ENCODE measurements at regions not wholly inside any gene's neighbourhood (a gene's known extent, or its start where the extent isn't known, plus 50 kb on each side); places are given as distances from the start of the nearest gene placed in this dataset.

DNA sequence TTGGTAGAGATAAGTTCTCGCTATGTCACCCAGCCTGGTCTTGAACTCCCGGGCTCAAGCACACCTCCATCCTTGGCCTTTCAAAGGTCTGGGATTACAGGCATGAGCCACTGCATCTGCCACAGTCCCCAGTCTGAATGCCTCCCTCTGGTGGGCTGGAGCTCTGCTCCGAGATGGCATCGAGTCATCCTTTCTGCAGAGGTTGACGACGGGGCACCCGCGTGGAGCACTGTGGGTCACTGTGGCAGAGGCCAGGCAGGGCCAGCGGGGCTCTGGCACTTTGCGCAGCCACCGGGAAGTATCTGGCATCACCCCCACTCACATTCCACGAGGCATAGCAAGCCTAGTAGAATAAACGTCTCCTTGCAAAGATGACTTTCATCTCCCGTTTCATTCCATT lies 163.3 kb upstream of the DIO3 start:
- DNase-seq (ENCODE audit: low read depth in 2 of 2) = no peak

DNA sequence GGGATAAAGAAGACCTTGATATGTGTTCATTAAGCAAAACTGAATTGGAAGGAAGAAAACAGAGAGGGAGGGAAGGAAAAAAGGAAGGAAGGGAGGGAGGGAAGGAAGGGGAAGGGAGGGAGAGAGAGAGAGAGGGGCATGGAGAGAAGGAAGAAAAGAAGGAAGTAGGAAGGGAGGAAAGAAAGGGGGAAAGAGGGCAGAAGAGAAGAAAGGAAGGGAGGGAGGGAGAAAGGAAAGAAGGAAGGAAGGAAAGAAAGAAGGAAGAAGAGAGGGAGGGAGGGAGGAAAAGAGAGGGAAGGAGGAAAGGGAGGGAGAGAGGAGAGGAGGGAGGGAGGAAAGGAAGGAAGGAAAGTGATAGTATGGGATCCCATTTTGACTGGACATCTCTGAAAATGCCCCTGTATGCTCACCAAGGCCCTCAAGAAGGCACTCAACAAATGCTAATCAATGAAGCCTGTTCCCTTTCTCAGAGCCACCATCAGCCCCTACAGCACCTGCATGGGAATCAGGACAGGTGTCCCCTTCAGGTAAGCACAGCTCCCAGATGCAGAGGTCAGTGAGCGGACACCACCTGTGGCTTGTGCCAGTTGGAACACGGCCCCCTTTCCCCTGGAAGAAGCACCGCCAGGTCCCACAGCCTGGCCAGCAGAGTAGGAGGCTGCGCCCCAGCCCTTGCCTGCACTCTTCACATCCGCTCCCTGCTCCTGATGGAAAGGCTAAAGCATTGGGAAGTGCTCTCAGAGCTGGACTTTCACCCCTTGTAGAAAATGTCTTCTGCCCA lies 161.4 kb upstream of the DIO3 start:
- DNase-seq (ENCODE audit: low read depth in 2 of 2) = no peak

DNA sequence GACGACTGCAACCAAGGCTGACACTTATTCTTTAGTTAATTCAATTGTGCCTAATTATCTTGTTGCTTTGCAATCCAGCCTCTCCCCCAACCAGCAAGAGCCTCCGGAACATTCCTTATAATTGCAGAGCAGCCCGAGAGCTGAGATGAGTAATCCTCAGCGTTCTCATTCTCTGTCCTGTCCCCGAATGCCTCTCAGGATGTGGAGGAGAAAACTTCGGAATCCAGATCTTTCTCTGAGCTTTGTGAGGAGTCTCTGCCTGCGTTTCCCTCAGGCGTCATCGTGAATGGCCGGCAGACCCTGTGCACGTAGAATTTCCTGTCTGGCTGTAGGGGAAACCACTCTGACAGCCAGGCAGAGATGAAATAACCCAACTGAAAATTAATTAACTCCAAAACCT lies 160.5 kb upstream of the DIO3 start:
- no peak for DNase-seq (ENCODE audit: low read depth in 2 of 2)

DNA sequence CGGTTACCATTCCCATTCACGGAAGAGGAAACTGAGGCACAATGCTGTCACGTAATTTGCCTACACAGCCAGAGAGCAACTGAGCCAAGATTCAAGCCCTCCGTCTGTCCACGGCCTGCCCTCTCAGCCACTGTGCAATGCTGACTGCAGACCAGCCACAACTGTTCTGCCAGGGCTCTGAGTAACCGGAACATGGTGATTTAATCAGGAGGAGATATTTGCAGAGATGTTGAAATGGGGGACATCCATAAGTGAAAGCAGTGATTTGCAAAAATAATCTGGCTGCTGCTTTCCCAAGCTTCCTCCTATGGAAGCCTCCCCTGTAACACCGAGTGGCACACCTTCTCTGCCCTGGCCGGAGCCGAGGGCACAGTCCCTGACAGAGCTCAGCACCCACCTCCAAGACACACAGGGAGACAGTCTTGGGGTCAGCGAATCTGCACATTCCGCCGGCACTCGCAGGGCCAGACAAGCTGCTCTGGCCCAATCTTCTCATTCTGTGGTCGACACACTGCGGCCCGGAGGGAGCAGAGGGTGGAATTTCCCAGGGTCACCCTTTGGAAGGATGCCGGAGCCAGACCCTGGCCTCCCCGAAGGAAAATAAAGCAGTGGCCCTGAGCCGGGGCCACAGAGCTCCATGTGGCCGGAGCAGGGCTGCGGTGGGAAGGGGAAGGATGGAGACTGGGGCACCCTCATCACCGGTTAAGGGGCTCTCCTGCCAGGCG lies 158.2 kb upstream of the DIO3 start:
- no peak for DNase-seq (ENCODE audit: low read depth in 2 of 2)

DNA sequence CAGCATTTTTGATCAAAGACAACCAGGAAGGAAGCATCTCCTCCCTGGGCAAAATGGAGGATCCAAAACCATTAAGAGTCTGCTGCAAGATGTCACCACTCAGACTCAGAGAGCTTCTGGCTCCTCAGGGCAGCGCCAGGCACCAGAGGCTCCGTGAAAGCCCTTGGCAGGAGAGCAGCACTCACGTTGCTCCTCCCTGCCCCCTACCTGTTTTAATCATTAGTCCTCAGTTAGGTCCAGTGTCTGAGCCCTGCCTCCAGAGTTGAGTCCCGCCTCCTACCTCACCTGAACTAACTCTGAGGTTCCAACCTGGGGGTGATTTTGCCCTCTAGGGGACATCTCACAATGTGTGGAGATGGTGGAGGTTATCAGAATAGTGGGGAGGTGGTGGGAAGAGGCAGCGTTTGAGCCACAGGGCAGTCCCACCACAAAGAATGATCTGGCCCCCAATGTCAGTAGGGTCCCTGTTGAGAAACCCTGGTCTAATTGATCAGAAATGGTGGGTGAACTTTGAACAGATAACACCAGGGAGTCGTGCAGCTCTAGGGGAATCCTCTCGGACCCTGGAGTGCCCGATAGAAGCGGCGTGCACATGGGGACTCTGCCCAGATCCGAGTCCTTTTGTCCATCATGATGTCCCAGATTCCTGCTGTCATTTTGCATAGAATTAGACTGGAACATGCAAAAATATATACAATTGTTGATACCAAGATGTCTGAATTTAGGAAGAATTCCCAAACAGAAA lies 156.7 kb upstream of the DIO3 start:
- no peak for DNase-seq (ENCODE audit: low read depth in 2 of 2)

DNA sequence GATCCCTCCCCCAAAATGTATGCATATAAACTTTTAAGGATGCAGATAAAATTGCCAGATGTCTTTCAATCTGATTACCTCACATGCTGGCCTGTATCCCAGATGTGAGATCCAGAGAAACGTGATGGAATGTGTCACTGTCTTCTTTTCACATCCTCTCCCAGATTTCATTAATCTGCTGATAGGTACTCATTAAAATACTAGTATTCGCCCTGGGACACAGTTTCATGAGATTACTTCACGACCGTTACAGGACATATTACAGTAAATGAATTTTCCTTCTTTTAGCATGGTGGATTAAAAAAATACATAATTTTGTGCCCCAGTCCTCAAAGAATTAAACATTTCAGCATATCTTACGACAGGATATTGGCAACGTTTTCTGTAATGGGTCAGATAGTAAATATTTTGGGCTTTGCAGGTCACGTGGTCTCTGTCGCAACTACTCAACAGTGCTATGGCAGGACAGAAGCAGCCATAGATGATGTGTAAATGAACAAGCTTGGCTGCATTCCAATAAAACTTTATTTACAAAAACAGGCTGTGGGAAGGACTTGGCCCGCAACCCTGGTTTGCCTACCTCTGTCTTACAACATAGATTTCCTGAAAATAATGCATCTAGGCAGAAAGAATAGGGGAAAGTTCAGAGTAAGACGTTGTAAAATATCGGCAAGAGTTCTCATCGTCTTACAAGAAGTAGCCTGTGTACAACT lies 156.0 kb upstream of the DIO3 start:
- DNase-seq (ENCODE audit: low read depth in 2 of 2) = no peak

DNA sequence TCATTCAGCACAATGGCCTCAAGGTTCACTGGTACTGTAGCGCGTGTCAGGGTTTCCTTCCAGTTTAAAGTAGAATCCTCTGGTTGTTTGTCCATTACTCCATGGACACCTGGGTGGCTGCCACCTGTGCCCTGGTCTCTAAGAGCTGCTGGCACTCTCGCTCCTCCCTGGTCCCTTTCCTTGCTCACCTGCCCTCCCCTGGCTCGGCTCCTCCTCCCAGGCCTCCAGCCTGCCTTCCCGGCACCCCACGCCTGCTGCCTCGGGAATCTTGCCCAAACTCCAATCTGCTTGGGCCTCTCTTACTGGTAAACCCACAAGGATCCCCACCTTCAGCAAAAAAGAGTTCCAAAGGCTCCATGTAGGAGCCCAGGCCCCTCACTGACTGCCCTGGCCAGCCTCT lies 154.4 kb upstream of the DIO3 start:
- DNase-seq (ENCODE audit: low read depth in 2 of 2) = no peak

DNA sequence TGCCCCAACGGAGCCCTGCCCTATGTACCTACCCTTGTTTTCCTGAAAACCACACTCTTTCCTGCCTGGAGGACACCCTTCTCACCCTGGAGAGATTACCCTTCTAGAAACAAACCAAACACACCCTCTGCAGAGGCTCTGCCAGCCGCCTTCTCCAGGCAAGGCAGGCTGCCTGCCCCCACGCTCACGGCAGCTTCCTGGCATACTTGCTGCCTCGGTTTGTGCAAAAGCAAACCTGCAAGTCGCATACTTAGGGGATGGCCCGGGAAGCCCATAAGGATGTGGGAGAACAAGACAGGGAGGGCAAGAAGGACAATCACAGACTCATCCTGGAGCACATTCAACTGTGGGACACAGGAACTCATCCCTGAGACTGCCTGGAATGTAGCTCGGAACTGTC lies 154.0 kb upstream of the DIO3 start:
- DNase-seq (ENCODE audit: low read depth in 2 of 2) = no peak

DNA sequence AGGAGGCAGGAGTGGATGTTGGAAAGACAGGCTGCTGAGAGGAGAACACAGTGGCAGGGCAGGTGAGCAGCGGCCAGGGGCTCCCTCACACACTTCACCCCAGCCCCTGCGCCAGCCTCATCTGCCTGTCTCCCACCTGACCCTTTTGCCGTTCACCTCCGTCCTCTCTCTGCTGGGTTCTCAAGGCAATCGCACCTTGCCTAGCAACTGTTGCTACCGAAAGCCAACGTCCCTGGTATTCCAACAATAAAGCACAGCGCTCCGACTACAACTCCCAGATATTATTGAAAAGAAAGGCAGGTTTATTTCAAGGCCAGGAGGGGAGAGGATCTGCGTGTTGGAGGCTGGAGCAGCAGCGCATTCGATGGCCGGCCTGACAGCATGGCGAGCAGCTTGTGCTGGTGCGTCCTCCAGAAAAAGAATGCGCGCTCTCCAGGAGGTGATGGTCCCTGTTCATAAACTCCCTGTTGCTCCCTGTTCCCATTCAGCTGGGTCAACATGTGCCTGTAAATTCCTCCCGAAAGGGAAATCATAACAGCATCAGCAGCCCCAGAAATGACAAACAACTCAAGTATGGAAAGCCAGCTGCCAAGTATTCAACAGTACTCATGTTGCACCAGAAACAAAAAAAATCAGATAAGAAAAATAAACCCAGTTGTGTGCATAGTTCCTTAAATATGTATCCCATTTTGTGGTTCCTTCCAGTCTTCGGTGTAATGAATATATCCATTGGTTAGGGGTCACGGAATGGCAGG lies 153.0 kb upstream of the DIO3 start:
- no peak for DNase-seq (ENCODE audit: low read depth in 2 of 2)

DNA sequence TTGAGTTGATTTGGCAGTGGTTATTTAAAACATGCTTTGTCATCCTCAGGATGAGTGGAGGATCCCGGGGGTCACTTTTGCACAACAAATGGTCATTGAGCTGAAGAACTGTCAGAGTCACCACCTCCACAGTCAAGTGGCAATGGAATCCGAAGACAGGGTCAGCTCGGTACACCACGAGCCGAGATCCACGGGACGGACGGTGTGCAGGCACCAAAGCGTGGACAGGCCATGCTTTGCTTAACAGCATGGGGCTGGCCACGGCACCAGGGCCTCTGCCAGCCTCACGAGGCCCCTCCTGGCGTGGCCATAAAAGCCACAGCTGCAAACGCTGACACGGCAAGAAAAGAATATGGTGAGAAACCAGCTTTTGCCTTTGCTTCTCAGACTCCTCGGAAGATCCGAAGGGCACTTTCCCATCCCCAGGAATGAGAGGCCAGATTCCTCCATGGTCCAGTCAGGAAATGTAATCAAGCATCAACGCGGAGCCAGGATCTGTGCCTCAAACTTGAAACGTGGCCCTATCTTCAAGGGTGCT lies 152.2 kb upstream of the DIO3 start:
- no peak for DNase-seq (ENCODE audit: low read depth in 2 of 2)

DNA sequence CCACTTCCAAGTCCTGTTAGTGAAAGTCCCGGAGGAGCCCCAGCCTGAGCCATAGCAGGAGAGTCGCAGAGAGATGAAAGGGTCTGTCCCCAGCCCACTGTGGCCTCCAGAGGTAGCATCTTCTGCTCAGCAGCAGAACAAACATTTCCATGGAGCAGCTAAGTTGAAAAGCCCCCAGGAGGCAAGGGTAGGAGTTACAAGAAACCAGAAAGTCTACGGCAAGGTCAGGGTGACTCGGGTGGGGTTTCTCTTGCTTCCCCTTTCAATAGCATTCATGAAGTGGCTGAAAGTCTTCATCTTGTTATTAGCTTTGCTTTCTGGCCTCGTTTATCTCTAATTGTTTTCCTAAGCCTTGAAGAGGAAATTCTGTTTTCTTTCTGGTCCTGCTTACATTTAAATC lies 151.2 kb upstream of the DIO3 start:
- no peak for DNase-seq (ENCODE audit: low read depth in 2 of 2)

DNA sequence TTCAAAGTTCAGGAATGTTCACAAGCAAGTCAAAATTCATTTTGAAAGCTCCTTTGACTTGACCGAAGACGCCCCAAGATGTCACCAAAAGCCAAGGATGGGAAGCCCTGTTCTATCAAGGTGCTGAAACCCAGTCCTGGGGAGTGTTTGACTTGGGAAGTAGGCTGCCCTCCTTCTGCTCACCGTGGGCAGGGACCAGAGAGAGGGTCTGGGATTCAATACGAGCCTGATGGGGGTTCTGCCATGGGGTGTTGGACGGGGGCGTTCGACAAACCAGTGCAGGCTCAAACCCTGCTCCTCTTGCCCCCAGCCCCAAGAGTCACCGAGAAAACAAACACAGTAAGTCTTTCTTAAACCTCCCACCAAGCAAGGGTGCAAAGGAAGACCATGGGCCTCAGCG lies 150.1 kb upstream of the DIO3 start:
- no peak for DNase-seq (ENCODE audit: low read depth in 2 of 2)

DNA sequence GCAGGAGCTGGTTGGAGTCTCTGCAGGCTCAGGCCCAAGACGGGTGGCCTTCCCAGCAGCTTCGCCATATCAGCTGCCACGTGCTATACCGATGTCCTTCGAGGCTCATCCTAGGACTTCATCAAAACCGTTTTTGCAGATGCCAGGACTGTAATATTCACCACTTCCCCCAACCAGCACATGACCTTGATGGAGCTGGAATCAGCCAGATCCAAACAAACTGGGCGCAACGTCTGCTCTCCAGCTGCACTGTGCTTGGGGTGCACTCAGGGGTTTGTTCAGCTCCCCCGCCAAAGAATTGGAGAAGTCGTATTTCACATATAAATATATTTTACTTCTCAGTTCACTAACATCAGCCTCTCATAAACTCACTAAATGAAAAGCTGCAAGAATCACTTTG lies 149.5 kb upstream of the DIO3 start:
- DNase-seq (ENCODE audit: low read depth in 2 of 2) = no peak

DNA sequence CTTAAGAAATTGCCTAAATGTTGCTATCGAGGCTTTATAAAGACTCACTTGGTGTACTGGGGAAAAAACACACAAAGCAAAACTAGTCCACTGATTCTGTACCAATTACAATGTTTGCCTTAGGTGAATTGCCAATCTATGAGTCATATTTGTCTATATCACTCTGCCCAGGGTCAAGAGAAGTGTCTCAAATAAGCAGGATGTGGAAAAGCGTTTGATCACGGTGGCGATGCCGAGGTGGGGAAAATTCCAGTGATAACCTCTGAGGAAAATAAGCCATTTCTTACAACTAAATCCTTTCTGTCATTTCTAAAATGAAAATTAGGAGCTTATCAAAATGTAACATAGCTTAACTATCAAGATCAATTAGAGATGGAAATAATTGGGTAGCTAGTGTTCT lies 148.6 kb upstream of the DIO3 start:
- no peak for DNase-seq (ENCODE audit: low read depth in 2 of 2)

DNA sequence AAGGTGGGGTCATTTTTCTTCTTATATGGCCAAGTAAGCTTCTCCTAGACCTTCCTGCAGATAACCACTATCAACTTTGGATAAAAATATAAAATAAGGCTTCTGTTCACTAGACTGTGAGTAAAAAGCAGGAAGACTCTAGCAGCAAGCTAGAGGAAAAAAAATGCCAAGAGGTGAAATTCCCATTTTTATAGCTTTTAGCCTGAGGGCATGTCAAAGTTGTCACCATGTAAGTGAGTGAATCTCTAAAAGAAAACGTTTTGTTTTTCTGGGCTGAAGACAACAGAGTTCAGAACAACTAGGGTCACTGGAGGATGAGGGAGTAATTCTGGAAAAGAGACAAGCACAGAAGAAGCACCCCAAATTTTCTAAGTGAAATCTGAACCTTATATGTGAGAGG lies 143.9 kb upstream of the DIO3 start:
- DNase-seq (ENCODE audit: low read depth in 2 of 2) = no peak

DNA sequence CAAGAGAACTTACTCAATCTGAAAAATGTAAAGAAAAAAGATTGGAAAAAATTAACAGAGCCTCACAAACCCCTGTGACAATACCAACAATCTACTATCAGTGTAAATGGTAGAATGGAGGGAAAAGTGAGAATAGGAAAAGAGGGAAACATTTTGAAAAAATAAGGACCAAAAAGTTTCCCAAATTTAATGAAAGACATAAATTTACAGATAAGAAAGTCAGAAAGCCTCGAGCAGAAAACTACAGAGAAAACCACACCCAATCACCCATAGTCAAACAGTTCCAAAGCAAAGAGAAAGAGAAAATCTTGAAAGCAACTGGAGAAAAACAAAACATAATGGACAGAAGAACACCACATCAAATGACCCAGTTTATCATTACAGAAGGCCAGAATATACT lies 142.7 kb upstream of the DIO3 start:
- DNase-seq (ENCODE audit: low read depth in 2 of 2) = no peak

DNA sequence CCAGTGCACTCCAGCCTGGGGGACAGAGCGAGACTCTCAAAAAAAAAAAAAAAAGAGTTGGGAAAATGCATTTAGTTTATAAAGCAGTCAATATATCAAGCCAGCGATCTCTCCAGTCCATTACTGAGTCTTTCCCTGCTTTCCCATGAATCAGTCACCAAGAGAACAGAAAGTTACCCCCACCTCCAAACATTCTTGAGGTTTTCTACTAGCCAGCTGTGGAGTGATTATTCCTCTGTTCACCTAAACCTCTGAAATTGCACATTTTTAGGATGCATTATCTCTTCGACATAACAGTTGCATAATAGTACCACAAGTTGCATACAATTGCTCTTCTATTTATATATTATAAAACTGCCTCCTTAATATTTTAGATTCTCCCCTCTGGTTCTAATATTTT lies 134.8 kb upstream of the DIO3 start:
- no peak for DNase-seq (ENCODE audit: low read depth in 2 of 2)

DNA sequence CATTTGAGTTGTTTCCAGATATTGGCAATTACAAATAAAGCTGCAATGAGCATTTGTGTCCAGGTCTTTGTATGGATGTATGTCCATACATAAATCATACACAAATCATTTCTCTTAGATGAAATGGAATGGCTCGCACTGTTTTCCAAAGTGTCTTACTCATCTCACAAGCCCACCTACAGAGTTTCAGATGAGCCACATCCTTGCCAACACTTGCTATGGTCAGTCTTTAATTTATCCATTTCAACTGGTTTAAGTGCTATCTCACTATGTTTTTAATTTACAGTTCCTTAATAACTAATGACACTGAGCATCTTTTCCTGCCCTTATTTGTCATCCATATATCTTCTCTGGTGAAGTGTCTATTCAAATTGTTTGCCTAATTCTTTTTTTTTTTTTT lies 132.9 kb upstream of the DIO3 start:
- no peak for DNase-seq (ENCODE audit: low read depth in 2 of 2)

DNA sequence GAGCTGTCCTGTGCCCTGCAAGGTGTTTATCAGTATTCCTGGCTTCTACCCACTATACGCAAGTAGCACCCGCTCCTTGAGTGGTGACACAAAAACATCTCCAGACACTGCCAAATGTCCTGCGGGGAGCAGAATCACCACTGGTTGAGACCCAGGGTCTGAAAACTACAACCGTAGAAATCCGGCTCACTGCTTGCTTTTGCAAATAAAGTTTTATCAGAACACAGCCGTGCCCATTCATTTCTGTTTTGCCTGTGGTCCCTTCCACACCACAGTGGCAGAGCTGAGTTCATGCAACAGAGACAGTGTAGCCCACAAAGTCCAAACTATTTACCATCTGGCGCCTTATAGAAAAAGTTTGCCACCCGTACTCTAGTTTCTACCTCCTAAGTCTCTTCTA lies 125.7 kb upstream of the DIO3 start:
- DNase-seq (ENCODE audit: low read depth in 2 of 2) = no peak

DNA sequence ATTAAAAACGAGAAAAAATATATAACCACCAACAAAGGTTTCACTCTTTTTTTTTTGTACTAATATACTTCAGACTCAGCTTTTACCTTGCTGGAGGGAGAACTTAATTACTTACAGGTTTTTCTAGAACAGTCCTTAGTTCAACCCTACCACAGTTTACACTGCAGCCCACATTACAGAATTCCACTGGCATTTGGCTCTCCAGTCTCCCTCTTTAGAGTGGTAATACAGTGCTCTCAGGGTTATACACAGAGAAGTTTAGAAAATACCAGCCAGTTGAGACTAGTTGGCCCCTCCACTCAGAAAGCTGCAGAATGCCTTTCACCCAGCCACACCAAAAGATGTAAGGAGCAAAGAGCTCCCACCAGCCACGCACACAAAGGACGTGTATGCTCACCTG lies 122.3 kb upstream of the DIO3 start:
- no peak for DNase-seq (ENCODE audit: low read depth in 2 of 2)

DNA sequence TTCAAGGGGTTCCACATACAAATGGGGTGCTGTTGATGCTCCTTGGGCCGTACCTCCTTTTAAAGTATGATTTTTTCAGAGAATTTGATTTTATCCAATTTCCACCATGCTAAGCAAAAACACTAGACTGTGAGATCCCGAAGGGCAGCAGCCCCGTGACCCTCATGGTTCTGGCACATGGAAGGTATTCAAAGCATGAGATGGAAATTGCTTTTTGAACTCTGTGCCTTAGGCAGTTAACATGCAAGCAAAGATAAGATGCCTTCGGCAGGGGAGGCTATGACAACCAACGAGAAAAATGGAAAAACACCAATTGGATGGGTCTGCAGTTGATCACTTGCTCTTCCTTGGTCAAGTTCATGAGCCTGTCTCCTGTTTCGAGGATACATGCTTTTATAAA lies 120.8 kb upstream of the DIO3 start:
- DNase-seq (ENCODE audit: low read depth in 2 of 2) = no peak

Measured in stimulated activated CD8-positive, alpha-beta memory T cell treated with anti-CD3 and anti-CD28 coated beads, Interleukin-2, amount 100 ng/mL, for 48 hours (primary cell).